SK-N-SH (cell line): ENCODE measurements at regions not wholly inside any gene's neighbourhood (a gene's known extent, or its start where the extent isn't known, plus 50 kb on each side); places are given as distances from the start of the nearest gene placed in this dataset.

Experiments used
- CTCF ChIA-PET: fragments of 300-600, 350-600 bp; formaldehyde crosslinking; extraction: SDS; loops from one replicate; lab custom pipeline; 2021; lab: Yijun Ruan, JAX
- POLR2A ChIA-PET: fragments of 350-600 bp; sonication (Branson Sonifier 250); formaldehyde crosslinking; extraction: SDS; loops from one replicate; lab custom pipeline; 2020; ENCODE audit warnings: antibody characterized with exemption, inconsistent platforms; lab: Yijun Ruan, JAX
- DNase-seq: peaks from one replicate; pipeline ENCODE4 v3.0.0; 2012
- H2AFZ ChIP-seq: fragments of 200-600 bp; sonication (generic); 2 replicates; pipeline ENCODE4 v1.8.1; 2016; ENCODE audit warnings: antibody characterized with exemption, mild to moderate bottlenecking, low read depth
- H3F3A ChIP-seq: fragments of 200-600 bp; sonication (generic); replicated peaks from 2 replicates; pipeline ENCODE3; 2016; ENCODE audit warnings: antibody characterized with exemption, mild to moderate bottlenecking; ENCODE audit not compliant: insufficient read depth
- H3K27ac ChIP-seq, 2 experiments: fragments of 200-500 bp in 1 of 2; fragments of 200-600 bp in 1 of 2; sonication (Bioruptor generic) in 1 of 2; sonication (generic), shearing (Covaris generic) in 1 of 2; 2 replicates each; pipeline versions ENCODE4 v1.5.1 to v1.6.1; 2014 to 2016; ENCODE audit warnings: low read depth in 2 of 2, inconsistent platforms in 1 of 2, low read length in 1 of 2, mild to moderate bottlenecking in 1 of 2, mixed read lengths in 1 of 2
- H3K27me3 ChIP-seq: fragments of 200-600 bp; sonication (generic), shearing (Covaris generic); 2 replicates; pipeline ENCODE4 v1.6.1; 2016; ENCODE audit warnings: mixed run types; ENCODE audit not compliant: insufficient read depth
- H3K36me3 ChIP-seq, 2 experiments: fragments of 200-500 bp in 1 of 2; fragments of 200-600 bp in 1 of 2; sonication (Bioruptor generic) in 1 of 2; sonication (generic) in 1 of 2; replicated peaks in 1 of 2; 2 replicates each; pipeline versions ENCODE3 to v1.5.1; 2014 to 2016; ENCODE audit warnings: low read length in 1 of 2, mild to moderate bottlenecking in 1 of 2; ENCODE audit not compliant: insufficient read depth in 2 of 2, control insufficient read depth in 1 of 2
- H3K4me1 ChIP-seq, 2 experiments: fragments of 200-500 bp in 1 of 2; fragments of 200-600 bp in 1 of 2; sonication (Bioruptor generic) in 1 of 2; sonication (generic), shearing (Covaris generic) in 1 of 2; 2 replicates each; pipeline versions ENCODE4 v1.5.1 to v1.6.1; 2014 to 2016; ENCODE audit warnings: low read depth in 1 of 2, low read length in 1 of 2, mixed run types in 1 of 2; ENCODE audit not compliant: insufficient read depth in 2 of 2, control insufficient read depth in 1 of 2
- H3K4me2 ChIP-seq: fragments of 200-600 bp; sonication (generic), shearing (Covaris generic); 2 replicates; pipeline ENCODE4 v1.6.1; 2017; ENCODE audit warnings: mixed run types
- H3K4me3 ChIP-seq, 2 experiments: fragments of 200-500 bp in 1 of 2; fragments of 200-600 bp in 1 of 2; sonication (Bioruptor generic) in 1 of 2; sonication (generic), shearing (Covaris generic) in 1 of 2; 2 replicates each; pipeline versions ENCODE4 v1.5.1 to v1.8.1; 2014 to 2016; ENCODE audit warnings: low read depth in 2 of 2, inconsistent platforms in 1 of 2, low read length in 1 of 2, mild to moderate bottlenecking in 1 of 2, mixed read lengths in 1 of 2, moderate library complexity in 1 of 2
- H3K79me2 ChIP-seq: fragments of 200-600 bp; sonication (generic); 2 replicates; pipeline ENCODE4 v1.8.1; 2017; ENCODE audit warnings: mild to moderate bottlenecking; ENCODE audit not compliant: insufficient read depth
- H3K9ac ChIP-seq: fragments of 200-600 bp; sonication (generic); 2 replicates; pipeline ENCODE4 v1.6.1; 2017; ENCODE audit warnings: mixed run types
- H3K9me2 ChIP-seq: fragments of 200-600 bp; sonication (generic); 2 replicates; pipeline ENCODE4 v1.6.1; 2017; ENCODE audit warnings: mixed run types
- H3K9me3 ChIP-seq: fragments of 200-600 bp; sonication (generic); 2 replicates; pipeline ENCODE4 v1.6.1; 2017; ENCODE audit warnings: mixed run types, mild to moderate bottlenecking, moderate library complexity
- H4K20me1 ChIP-seq: fragments of 200-600 bp; sonication (generic); 2 replicates; pipeline ENCODE4 v1.6.1; 2017; ENCODE audit warnings: mild to moderate bottlenecking, mixed run types; ENCODE audit not compliant: insufficient read depth
- CTCF ChIP-seq: fragments of 200-600 bp; sonication (generic); IDR thresholded peaks from 2 replicates; pipeline ENCODE4 v1.6.1; 2017; ENCODE audit warnings: antibody characterized with exemption, mild to moderate bottlenecking, moderate library complexity
- FOXJ3 ChIP-seq: sonication (generic); formaldehyde crosslinking; IDR thresholded peaks from 2 replicates; pipeline ENCODE4 v1.5.1; 2020; ENCODE audit warnings: mild to moderate bottlenecking, missing genetic modification reagents
- FOXM1 ChIP-seq: IDR thresholded peaks from 2 replicates; pipeline ENCODE4 v1.4.0; 2012; ENCODE audit warnings: low read depth, mild to moderate bottlenecking
- GABPA ChIP-seq: IDR thresholded peaks from 2 replicates; pipeline ENCODE4 v1.4.0; 2012; ENCODE audit warnings: low read depth, mild to moderate bottlenecking
- MAX ChIP-seq: IDR thresholded peaks from 2 replicates; pipeline ENCODE4 v1.4.0; 2012; ENCODE audit warnings: low read depth
- MEF2A ChIP-seq: IDR thresholded peaks from 2 replicates; pipeline ENCODE4 v1.4.0; 2012; ENCODE audit warnings: low read depth, borderline replicate concordance
- NFIC ChIP-seq: IDR thresholded peaks from 2 replicates; pipeline ENCODE4 v1.4.0; 2012; ENCODE audit warnings: borderline replicate concordance
- RCOR1 ChIP-seq: fragments of 150-350 bp; IDR thresholded peaks from 2 replicates; pipeline ENCODE4 v1.6.1; 2017; ENCODE audit warnings: antibody characterized with exemption, low read length
- TCF12 ChIP-seq: IDR thresholded peaks from 2 replicates; pipeline ENCODE4 v1.4.0; 2012
- YY1 ChIP-seq: IDR thresholded peaks from 2 replicates; pipeline ENCODE4 v1.4.0; 2012; ENCODE audit warnings: low read depth, mild to moderate bottlenecking
- ZBTB33 ChIP-seq: IDR thresholded peaks from 2 replicates; pipeline ENCODE4 v1.4.0; 2012; ENCODE audit warnings: low read depth, borderline replicate concordance
- WGBS: methylation state at CpG from one replicate; pipeline ENCODE4 v1.1.6; 2017; ENCODE audit warnings: low lambda C conversion rate; 5-methylcytosine and 5-hydroxymethylcytosine counted together

DNA sequence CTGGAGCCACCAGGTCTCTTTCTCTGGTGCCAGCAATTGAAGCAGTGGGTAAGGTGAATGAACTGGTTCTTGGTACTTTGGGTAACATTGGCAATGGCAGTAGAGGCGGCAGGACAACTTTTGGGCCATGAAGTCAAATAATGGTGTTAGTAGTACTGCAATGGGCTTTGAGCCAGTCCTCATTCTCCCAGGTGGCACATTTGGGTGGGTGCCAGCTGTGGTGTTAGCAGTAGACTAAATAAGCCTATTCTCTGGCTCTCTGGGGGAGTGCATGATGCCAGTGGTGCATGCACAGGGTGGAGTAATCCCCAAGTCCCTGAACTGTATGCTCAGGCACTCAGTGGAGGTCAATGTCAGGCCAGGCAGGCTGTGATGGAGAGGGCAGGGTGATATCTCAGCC, 120.2 kb upstream of the LRRTM4 start (continued):
- TF ChIP-seq CTCF, result no peak
- TF ChIP-seq, all 33 proteins: peak for 0

DNA sequence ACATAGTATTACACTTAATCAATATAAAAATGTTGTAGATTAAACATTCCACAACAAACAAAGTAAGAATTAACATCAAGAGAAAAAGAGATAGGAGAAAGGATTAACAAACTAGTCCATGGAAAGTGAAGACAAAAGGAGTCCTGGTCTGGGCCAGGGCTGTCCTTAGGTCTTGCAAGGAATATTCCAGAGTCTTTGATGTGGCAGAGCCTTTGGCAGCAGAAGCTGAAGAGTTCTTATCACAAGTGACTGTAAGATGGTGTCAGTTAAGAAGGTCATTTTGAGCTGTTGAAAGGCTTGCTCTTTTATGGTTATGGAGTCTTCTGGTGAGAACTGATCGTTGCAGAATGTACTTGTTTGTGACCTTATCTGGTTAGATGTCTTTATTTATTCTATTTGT, 127.7 kb upstream of the LRRTM4 start:
- Histone ChIP-seq H3K79me2 (no peaks in the 10 kb centered on the region), H3K9me2 (no peaks in the 10 kb centered on the region), H2AFZ (no peak overlapping the region), H3K9me3 (no peaks in the 10 kb centered on the region), H4K20me1 (no peaks in the 10 kb centered on the region), H3K4me1 (no peaks in the 10 kb centered on the region), H3K27ac (no peak overlapping the region), H3K9ac (no peak overlapping the region), H3K4me3 (no peak overlapping the region), H3K27me3 (no peaks in the 10 kb centered on the region), H3F3A (no peaks in the 10 kb centered on the region), H3K36me3 (no peaks in the 10 kb centered on the region), H3K4me2 (no peak overlapping the region)
- DNase-seq, result no peak
- CTCF ChIA-PET, result no interaction called here
- 0% methylated on average over 1 of the region's 1 CpG for WGBS
- POLR2A ChIA-PET, result interaction anchor here (0.7 kb wide), 1 partner anchor 37 kb away, joined by 3 read pairs; no protein-coding TSS in a partner anchor
- TF ChIP-seq MEF2A, result no peak
- TF ChIP-seq FOXM1, result no peak
- TF ChIP-seq TCF12, result no peak

- ChIA-PET CTCF (no interaction called here), POLR2A (no interaction called here)
- no peak for DNase-seq
Observed at GRCh38 chr2:77652499-77652898, 130.3 kb upstream of the LRRTM4 start.

DNA sequence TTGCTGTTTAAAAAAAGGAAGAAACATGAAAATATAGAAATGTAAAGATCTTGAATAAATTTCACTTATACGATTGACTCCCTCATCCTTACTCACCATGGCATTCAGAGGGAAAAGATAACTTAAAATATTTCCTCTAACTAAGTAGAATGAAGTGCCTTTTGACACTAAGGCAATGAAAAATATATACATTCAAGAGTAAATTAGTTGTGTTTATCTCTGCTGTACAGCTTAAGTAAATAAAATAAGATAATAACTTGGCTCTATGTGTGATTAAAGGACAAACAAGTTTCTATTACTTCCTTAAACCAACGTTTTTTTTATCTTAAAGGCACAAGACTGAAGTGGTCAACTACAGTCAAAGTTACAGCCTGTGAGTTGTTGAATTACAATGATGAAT, 142.3 kb upstream of the LRRTM4 start:
- H2AFZ ChIP-seq, result no peak overlapping the region
- no peak overlapping the region for H3K4me2 ChIP-seq
- POLR2A ChIA-PET, result no interaction called here

More at GRCh38 chr2:77652499-77652898, 130.3 kb upstream of the LRRTM4 start:
- Histone ChIP-seq H2AFZ (no peak overlapping the region), H3K36me3 (no peaks in the 10 kb centered on the region), H3K4me1 (no peaks in the 10 kb centered on the region), H3K9me2 (no peaks in the 10 kb centered on the region), H3K4me3 (no peak overlapping the region), H4K20me1 (no peaks in the 10 kb centered on the region), H3K79me2 (no peaks in the 10 kb centered on the region), H3K27ac (no peak overlapping the region), H3K9me3 (no peaks in the 10 kb centered on the region), H3K4me2 (no peak overlapping the region), H3K9ac (no peak overlapping the region), H3K27me3 (no peaks in the 10 kb centered on the region), H3F3A (no peaks in the 10 kb centered on the region)
- TF ChIP-seq MAX (no peak), RCOR1 (no peak), FOXJ3 (no peak)
- 12% methylated on average over 2 of the region's 2 CpGs for WGBS

More for the DNA sequence above, 142.3 kb upstream of the LRRTM4 start:
- no peaks in the 10 kb centered on the region for H3K36me3 ChIP-seq
- no peaks in the 10 kb centered on the region for H3F3A ChIP-seq
- 9% methylated on average over 2 of the region's 2 CpGs for WGBS
- H4K20me1 ChIP-seq, result no peaks in the 10 kb centered on the region
- CTCF ChIA-PET, result no interaction called here
- no peaks in the 10 kb centered on the region for H3K79me2 ChIP-seq
- no peaks in the 10 kb centered on the region for H3K9me2 ChIP-seq
- no peak for TF ChIP-seq ZBTB33
- no peak for TF ChIP-seq NFIC
- TF ChIP-seq GABPA, result no peak
- TF ChIP-seq FOXM1, result no peak
- TF ChIP-seq MAX, result no peak
- no peak for TF ChIP-seq YY1
- no peak overlapping the region for H3K9ac ChIP-seq
- no peak for DNase-seq
- H3K27ac ChIP-seq, result no peak overlapping the region
- H3K9me3 ChIP-seq, result no peaks in the 10 kb centered on the region; the same call in 1 of the 2 replicates
- H3K27me3 ChIP-seq, result no peaks in the 10 kb centered on the region
- no peak overlapping the region for H3K4me3 ChIP-seq
- no peaks in the 10 kb centered on the region for H3K4me1 ChIP-seq
